GM19240 (cell line): ENCODE measurements at regions not wholly inside any gene's neighbourhood (a gene's known extent, or its start where the extent isn't known, plus 50 kb on each side); places are given as distances from the start of the nearest gene placed in this dataset.

Experiments
- DNase-seq: peaks from one replicate; pipeline ENCODE4 v3.0.0; 2011; ENCODE audit warnings: low spot score; ENCODE audit not compliant: insufficient read length

GRCh38 chr13:31684466-31684865, 54.9 kb upstream of the RXFP2 start:
- DNase-seq: no peak

DNA sequence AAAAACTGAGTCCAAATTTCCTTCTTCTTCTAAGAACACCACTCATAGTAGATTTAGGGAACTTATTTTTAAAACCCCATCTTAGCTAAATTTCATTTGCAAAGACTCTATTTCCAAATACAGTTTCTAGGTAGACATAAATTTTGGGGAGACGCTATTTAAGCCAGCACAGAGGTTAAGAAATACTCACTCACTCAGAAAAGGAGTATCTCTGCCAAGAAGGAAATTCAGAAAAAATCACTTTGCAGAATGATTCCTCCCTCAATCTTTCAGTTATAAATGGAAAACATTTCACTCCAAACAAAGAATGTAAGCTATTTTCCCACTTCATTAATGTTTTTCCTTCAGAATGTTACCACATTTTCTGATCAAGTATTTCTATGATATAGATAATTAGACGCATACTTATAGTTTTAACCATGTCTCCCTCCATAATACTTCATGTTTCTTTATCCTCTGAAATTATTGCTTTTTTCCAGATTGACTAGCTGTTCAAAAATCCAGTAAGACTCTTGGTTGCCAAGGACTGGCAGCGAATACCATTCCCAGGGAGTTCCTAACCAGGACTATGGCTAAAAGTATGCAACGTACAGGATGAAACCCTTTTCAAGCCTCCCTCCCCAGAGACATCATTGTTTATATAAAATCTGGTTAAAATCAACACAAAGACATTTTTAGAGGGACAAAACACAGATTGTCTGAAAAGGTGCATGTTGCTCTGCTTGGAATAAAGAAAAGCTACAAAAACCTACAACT, 52.5 kb upstream of the RXFP2 start:
- DNase-seq: no peak
